SK-N-SH (cell line): ENCODE measurements at regions not wholly inside any gene's neighbourhood (a gene's known extent, or its start where the extent isn't known, plus 50 kb on each side); places are given as distances from the start of the nearest gene placed in this dataset.

Source experiments
- CTCF ChIA-PET: fragments of 300-600, 350-600 bp; formaldehyde crosslinking; extraction: SDS; loops from one replicate; lab custom pipeline; 2021; lab: Yijun Ruan, JAX
- POLR2A ChIA-PET: fragments of 350-600 bp; sonication (Branson Sonifier 250); formaldehyde crosslinking; extraction: SDS; loops from one replicate; lab custom pipeline; 2020; ENCODE audit warnings: antibody characterized with exemption, inconsistent platforms; lab: Yijun Ruan, JAX
- DNase-seq: peaks from one replicate; pipeline ENCODE4 v3.0.0; 2012
- H2AFZ ChIP-seq: fragments of 200-600 bp; sonication (generic); 2 replicates; pipeline ENCODE4 v1.8.1; 2016; ENCODE audit warnings: antibody characterized with exemption, mild to moderate bottlenecking, low read depth
- H3F3A ChIP-seq: fragments of 200-600 bp; sonication (generic); replicated peaks from 2 replicates; pipeline ENCODE3; 2016; ENCODE audit warnings: antibody characterized with exemption, mild to moderate bottlenecking; ENCODE audit not compliant: insufficient read depth
- H3K27ac ChIP-seq, 2 experiments: fragments of 200-500 bp in 1 of 2; fragments of 200-600 bp in 1 of 2; sonication (Bioruptor generic) in 1 of 2; sonication (generic), shearing (Covaris generic) in 1 of 2; 2 replicates each; pipeline versions ENCODE4 v1.5.1 to v1.6.1; 2014 to 2016; ENCODE audit warnings: low read depth in 2 of 2, inconsistent platforms in 1 of 2, low read length in 1 of 2, mild to moderate bottlenecking in 1 of 2, mixed read lengths in 1 of 2
- H3K27me3 ChIP-seq: fragments of 200-600 bp; sonication (generic), shearing (Covaris generic); 2 replicates; pipeline ENCODE4 v1.6.1; 2016; ENCODE audit warnings: mixed run types; ENCODE audit not compliant: insufficient read depth
- H3K36me3 ChIP-seq, 2 experiments: fragments of 200-500 bp in 1 of 2; fragments of 200-600 bp in 1 of 2; sonication (Bioruptor generic) in 1 of 2; sonication (generic) in 1 of 2; replicated peaks in 1 of 2; 2 replicates each; pipeline versions ENCODE3 to v1.5.1; 2014 to 2016; ENCODE audit warnings: low read length in 1 of 2, mild to moderate bottlenecking in 1 of 2; ENCODE audit not compliant: insufficient read depth in 2 of 2, control insufficient read depth in 1 of 2
- H3K4me1 ChIP-seq, 2 experiments: fragments of 200-500 bp in 1 of 2; fragments of 200-600 bp in 1 of 2; sonication (Bioruptor generic) in 1 of 2; sonication (generic), shearing (Covaris generic) in 1 of 2; 2 replicates each; pipeline versions ENCODE4 v1.5.1 to v1.6.1; 2014 to 2016; ENCODE audit warnings: low read depth in 1 of 2, low read length in 1 of 2, mixed run types in 1 of 2; ENCODE audit not compliant: insufficient read depth in 2 of 2, control insufficient read depth in 1 of 2
- H3K4me2 ChIP-seq: fragments of 200-600 bp; sonication (generic), shearing (Covaris generic); 2 replicates; pipeline ENCODE4 v1.6.1; 2017; ENCODE audit warnings: mixed run types
- H3K4me3 ChIP-seq, 2 experiments: fragments of 200-500 bp in 1 of 2; fragments of 200-600 bp in 1 of 2; sonication (Bioruptor generic) in 1 of 2; sonication (generic), shearing (Covaris generic) in 1 of 2; 2 replicates each; pipeline versions ENCODE4 v1.5.1 to v1.8.1; 2014 to 2016; ENCODE audit warnings: low read depth in 2 of 2, inconsistent platforms in 1 of 2, low read length in 1 of 2, mild to moderate bottlenecking in 1 of 2, mixed read lengths in 1 of 2, moderate library complexity in 1 of 2
- H3K79me2 ChIP-seq: fragments of 200-600 bp; sonication (generic); 2 replicates; pipeline ENCODE4 v1.8.1; 2017; ENCODE audit warnings: mild to moderate bottlenecking; ENCODE audit not compliant: insufficient read depth
- H3K9ac ChIP-seq: fragments of 200-600 bp; sonication (generic); 2 replicates; pipeline ENCODE4 v1.6.1; 2017; ENCODE audit warnings: mixed run types
- H3K9me2 ChIP-seq: fragments of 200-600 bp; sonication (generic); 2 replicates; pipeline ENCODE4 v1.6.1; 2017; ENCODE audit warnings: mixed run types
- H3K9me3 ChIP-seq: fragments of 200-600 bp; sonication (generic); 2 replicates; pipeline ENCODE4 v1.6.1; 2017; ENCODE audit warnings: mixed run types, mild to moderate bottlenecking, moderate library complexity
- H4K20me1 ChIP-seq: fragments of 200-600 bp; sonication (generic); 2 replicates; pipeline ENCODE4 v1.6.1; 2017; ENCODE audit warnings: mild to moderate bottlenecking, mixed run types; ENCODE audit not compliant: insufficient read depth
- EZH2phosphoT487 ChIP-seq: fragments of 200-600 bp; sonication (generic); IDR thresholded peaks from 2 replicates; pipeline ENCODE4 v1.6.1; 2017; ENCODE audit warnings: low read depth, mixed run types, mild to moderate bottlenecking, antibody characterized with exemption, moderate library complexity, borderline replicate concordance
- FOXJ3 ChIP-seq: sonication (generic); formaldehyde crosslinking; IDR thresholded peaks from 2 replicates; pipeline ENCODE4 v1.5.1; 2020; ENCODE audit warnings: mild to moderate bottlenecking, missing genetic modification reagents
- FOXM1 ChIP-seq: IDR thresholded peaks from 2 replicates; pipeline ENCODE4 v1.4.0; 2012; ENCODE audit warnings: low read depth, mild to moderate bottlenecking
- JUND ChIP-seq: IDR thresholded peaks from 2 replicates; pipeline ENCODE4 v1.4.0; 2012
- MXI1 ChIP-seq: IDR thresholded peaks from 2 replicates; pipeline ENCODE4 v1.6.1; 2012; ENCODE audit warnings: mild to moderate bottlenecking, low read depth, low read length, improper control_type of control experiment
- NFIC ChIP-seq: IDR thresholded peaks from 2 replicates; pipeline ENCODE4 v1.4.0; 2012; ENCODE audit warnings: borderline replicate concordance
- POLR2AphosphoS5 ChIP-seq: IDR thresholded peaks from 2 replicates; pipeline ENCODE4 v1.6.1; 2012; ENCODE audit warnings: low read depth, low read length
- RAD21 ChIP-seq: IDR thresholded peaks from 2 replicates; pipeline ENCODE4 v1.6.1; 2012; ENCODE audit warnings: mild to moderate bottlenecking, low read length
- RCOR1 ChIP-seq: fragments of 150-350 bp; IDR thresholded peaks from 2 replicates; pipeline ENCODE4 v1.6.1; 2017; ENCODE audit warnings: antibody characterized with exemption, low read length
- SMC3 ChIP-seq: IDR thresholded peaks from 2 replicates; pipeline ENCODE4 v1.6.1; 2012; ENCODE audit warnings: low read depth, low read length, improper control_type of control experiment
- TCF12 ChIP-seq: IDR thresholded peaks from 2 replicates; pipeline ENCODE4 v1.4.0; 2012
- USF2 ChIP-seq: fragments of 150-350 bp; IDR thresholded peaks from 2 replicates; pipeline ENCODE4 v1.6.1; 2017; ENCODE audit warnings: antibody characterized with exemption, low read length, low read depth, borderline replicate concordance
- WGBS: methylation state at CpG from one replicate; pipeline ENCODE4 v1.1.6; 2017; ENCODE audit warnings: low lambda C conversion rate; 5-methylcytosine and 5-hydroxymethylcytosine counted together
- TF ChIP-seq, protein P1 (sequence below): fragments of 150-350 bp; IDR thresholded peaks from 2 replicates; pipeline ENCODE4 v1.6.1; 2016; ENCODE audit warnings: mild to moderate bottlenecking, low read depth, low read length
- TF ChIP-seq, protein P2 (sequence below): IDR thresholded peaks from 2 replicates; pipeline ENCODE4; 2012

DNA sequence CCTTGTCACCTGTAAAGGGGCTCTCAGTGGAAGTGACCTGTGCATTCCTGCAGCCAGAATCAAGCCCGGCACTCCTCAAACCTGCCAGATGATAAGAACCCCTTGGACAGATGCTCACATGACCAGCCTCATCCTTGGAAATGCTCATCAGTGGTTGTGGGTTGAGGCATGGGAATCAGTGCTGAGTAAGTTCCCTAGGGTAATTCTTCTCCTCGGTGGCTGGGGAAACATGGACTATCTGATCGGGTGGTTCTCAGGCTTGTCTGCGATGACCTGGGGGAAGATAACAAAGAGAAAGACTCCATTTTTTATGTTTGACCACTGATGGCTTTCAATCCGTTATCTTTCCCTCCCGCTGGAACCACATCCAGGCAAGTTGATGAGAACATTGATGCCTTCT is 84.0 kb downstream of the SPP2 start:
- no peaks in the 10 kb centered on the region for H3K9me3 ChIP-seq
- no peaks in the 10 kb centered on the region for H3K36me3 ChIP-seq
- H3K4me1 ChIP-seq: peaks cover 4 to 6% of the 10 kb centered on the region in 2 experiments; a peak in 1 of 4 replicates
- H3K27me3 ChIP-seq: no peaks in the 10 kb centered on the region
- no peak overlapping the region for H3K4me3 ChIP-seq
- WGBS: 96% methylated on average over 6 of the region's 6 CpGs
- no peak overlapping the region for H2AFZ ChIP-seq
- no peaks in the 10 kb centered on the region for H3F3A ChIP-seq
- no peak overlapping the region for H3K9ac ChIP-seq
- no peak overlapping the region for H3K27ac ChIP-seq
- ChIA-PET CTCF (interaction anchor here (1.0 to 3.2 kb wide), 7 partner anchors 9 to 411 kb away, joined by 3 to 45 read pairs (median 8); partner anchors contain the start of gene ARL4C), POLR2A (no interaction called here)
- DNase-seq: no peak
- no peaks in the 10 kb centered on the region for H3K9me2 ChIP-seq
- H3K4me2 ChIP-seq: no peak overlapping the region
- TF ChIP-seq USF2: no peak
- TF ChIP-seq RCOR1: no peak
- TF ChIP-seq SMC3: no peak
- TF ChIP-seq JUND: no peak
- no peak for TF ChIP-seq NFIC
- no peak for TF ChIP-seq FOXJ3 (CRISPR knock-in tag)
- TF ChIP-seq, protein P1, sequence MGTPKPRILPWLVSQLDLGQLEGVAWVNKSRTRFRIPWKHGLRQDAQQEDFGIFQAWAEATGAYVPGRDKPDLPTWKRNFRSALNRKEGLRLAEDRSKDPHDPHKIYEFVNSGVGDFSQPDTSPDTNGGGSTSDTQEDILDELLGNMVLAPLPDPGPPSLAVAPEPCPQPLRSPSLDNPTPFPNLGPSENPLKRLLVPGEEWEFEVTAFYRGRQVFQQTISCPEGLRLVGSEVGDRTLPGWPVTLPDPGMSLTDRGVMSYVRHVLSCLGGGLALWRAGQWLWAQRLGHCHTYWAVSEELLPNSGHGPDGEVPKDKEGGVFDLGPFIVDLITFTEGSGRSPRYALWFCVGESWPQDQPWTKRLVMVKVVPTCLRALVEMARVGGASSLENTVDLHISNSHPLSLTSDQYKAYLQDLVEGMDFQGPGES: no peak
- TF ChIP-seq EZH2phosphoT487: no peak
- TF ChIP-seq RAD21: no peak
- H4K20me1 ChIP-seq: no peaks in the 10 kb centered on the region
- no peaks in the 10 kb centered on the region for H3K79me2 ChIP-seq

GRCh38 chr2:234133004-234133403 is 82.5 kb downstream of the SPP2 start:
- WGBS: 74% methylated on average over 4 of the region's 4 CpGs
- Histone ChIP-seq H3F3A (no peaks in the 10 kb centered on the region), H3K36me3 (no peaks in the 10 kb centered on the region), H3K4me1 (peaks cover 4 to 6% of the 10 kb centered on the region in 2 experiments; a peak in 1 of 4 replicates), H4K20me1 (no peaks in the 10 kb centered on the region), H2AFZ (no peak overlapping the region)
- POLR2A ChIA-PET: no interaction called here
- TF ChIP-seq, protein P2, sequence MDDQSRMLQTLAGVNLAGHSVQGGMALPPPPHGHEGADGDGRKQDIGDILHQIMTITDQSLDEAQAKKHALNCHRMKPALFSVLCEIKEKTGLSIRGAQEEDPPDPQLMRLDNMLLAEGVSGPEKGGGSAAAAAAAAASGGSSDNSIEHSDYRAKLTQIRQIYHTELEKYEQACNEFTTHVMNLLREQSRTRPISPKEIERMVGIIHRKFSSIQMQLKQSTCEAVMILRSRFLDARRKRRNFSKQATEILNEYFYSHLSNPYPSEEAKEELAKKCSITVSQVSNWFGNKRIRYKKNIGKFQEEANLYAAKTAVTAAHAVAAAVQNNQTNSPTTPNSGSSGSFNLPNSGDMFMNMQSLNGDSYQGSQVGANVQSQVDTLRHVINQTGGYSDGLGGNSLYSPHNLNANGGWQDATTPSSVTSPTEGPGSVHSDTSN: 0 out of 2 replicates have a peak, but pooled peaks have one; percentile 27
- TF ChIP-seq MXI1 (no peak), FOXM1 (no peak), POLR2AphosphoS5 (no peak), TCF12 (peak; percentile 25; the same call in 1 of the 2 replicates)
- TF ChIP-seq, all 33 proteins: peak for 2
- no peak overlapping the region for H3K27ac ChIP-seq
- no peak overlapping the region for H3K9ac ChIP-seq
- CTCF ChIA-PET: interaction anchor here (1.2 to 3.5 kb wide), 6 partner anchors 7 to 412 kb away, joined by 3 to 15 read pairs (median 6); partner anchors contain the start of gene ARL4C
- no peak for DNase-seq
- H3K9me2 ChIP-seq: no peaks in the 10 kb centered on the region
- H3K4me2 ChIP-seq: no peak overlapping the region
- H3K27me3 ChIP-seq: no peaks in the 10 kb centered on the region
- no peaks in the 10 kb centered on the region for H3K9me3 ChIP-seq
- no peaks in the 10 kb centered on the region for H3K79me2 ChIP-seq
- H3K4me3 ChIP-seq: no peak overlapping the region
